IPS DF 19.7 (cell line): ENCODE measurements at regions not wholly inside any gene's neighbourhood (a gene's known extent, or its start where the extent isn't known, plus 50 kb on each side); places are given as distances from the start of the nearest gene placed in this dataset.

Experiments
- DNase-seq: peaks from one replicate; pipeline ENCODE4 v3.0.0-alpha.2; 2013; ENCODE audit warnings: low read depth, low spot score

DNA sequence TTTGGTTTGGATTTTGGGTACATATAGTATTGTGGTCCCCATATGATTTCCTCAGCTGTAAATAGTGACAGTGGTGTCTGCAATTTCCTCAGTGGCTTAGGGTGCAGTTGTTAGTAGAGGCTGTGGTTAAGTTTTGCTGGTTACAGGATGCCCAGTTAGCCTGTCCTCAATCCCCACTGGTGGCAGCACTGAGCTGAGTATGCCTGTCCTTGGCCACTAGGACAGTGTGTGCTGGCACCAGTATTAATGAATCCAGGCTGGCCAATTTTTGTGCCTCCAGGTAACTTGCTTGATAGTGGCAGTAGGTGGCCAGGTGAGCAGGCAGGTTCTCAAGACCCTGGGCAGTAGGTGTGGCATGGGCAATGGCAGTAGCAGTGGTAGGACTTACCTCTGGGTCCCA, 973.1 kb downstream of the TMEM182 start:
- no peak for DNase-seq

DNA sequence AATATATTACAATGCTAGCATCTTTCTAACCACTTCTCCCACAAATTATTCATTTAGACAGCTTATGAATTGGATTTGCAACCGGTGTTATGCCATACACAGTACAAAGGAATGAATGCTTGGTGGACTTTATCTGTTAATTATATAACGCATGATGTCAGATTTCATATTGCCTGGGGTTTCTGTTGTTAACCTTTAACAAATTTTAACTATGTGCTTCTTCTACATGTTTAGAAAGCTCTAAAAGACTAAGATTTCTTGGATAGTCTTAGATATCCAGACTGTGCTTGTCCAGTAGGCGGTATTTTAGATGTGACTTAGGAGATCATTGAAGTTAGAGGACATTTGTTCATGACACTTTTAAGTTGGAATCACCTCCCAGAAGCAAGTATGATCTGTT, 976.3 kb downstream of the TMEM182 start:
- DNase-seq: no peak

DNA sequence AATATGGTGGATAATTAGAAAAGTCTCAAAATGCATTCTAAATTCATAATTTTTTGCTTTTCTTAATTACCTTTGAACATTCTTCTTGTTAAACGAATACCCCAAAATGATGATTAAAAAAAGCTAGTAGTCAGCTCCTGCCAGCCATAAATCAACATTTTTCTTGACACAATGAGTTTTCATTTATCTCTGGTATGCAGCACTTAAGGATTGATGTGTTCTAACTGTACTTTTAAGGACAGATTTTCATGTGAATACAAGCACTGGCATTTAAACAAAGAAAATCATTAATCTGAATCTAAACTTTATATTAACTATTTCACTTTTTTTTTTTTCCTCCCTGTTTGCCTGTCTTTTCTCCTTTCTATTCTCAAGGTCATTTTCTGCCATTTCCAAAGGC, 976.8 kb downstream of the TMEM182 start:
- DNase-seq: no peak

DNA sequence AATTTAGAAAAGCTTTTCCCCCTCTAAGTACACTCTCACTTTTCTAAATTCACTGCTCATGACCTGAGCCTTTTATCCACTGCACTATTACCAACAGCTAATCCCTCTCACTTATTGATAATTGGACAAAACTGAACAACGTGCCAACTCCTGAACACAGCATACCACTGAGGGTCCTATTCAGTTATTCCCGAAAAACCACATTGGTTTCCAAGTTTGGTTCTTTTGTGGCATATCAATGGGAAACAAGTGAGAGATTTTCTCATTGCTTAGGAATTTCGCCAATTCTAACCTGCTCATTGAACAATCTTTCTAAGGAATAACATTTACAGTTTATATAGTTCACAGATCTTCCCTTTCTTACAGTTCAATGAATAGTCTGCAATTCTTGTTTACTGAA, 977.4 kb downstream of the TMEM182 start:
- no peak for DNase-seq

DNA sequence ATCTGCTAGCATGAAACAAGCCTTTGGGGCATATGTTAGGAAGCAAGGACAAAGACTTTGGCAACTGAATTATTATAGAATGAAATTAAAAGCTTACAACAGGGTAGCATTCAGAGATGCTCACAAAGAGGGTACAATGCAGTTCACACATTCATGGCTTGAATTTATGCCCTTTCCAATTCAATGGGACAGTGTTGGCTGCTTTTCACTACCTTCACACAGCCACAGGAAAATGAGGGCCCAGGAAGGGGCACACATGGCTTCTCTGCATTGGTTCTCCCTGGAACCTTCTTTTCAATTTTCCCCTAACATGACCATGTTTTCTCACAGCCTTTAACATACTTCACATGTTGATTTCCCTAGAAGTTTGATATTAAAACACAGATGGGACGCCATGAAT, 978.1 kb downstream of the TMEM182 start:
- no peak for DNase-seq

DNA sequence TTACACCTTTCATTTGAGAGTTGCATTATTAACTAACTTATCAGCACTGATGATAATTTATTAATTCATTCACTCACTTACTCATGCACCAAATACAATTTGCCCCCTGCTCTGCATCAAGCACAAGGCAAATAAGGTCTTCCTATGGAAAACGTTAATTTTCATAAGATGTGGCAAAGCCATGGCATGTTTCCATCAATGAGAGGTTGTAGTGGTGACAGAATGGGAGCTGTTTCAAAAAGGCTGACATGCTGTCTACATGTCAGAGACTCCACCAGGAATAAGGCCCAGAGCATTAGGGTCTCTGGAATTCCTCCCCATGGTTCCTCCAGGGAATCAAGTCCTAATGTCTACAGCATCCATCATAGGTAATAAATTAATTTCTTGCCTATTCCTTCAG, 978.8 kb downstream of the TMEM182 start:
- no peak for DNase-seq

DNA sequence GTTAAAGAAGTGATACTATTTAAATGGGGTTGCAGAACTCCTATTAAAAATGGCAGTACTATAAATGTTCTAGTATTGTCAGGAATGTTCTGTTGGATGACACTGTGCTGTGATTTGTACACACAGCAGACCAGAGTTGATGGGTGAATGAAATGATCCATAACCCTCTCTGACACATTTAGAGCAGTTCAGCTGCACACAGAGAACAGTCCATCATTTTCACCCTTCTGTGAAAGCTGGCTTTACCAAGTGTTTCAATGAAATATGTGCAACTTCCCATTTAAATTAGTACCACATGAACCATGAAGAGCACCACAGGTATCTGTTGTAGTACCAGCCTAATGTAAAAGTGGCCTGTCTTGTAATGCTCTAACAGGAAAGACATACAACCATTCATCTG, 981.4 kb downstream of the TMEM182 start:
- no peak for DNase-seq

DNA sequence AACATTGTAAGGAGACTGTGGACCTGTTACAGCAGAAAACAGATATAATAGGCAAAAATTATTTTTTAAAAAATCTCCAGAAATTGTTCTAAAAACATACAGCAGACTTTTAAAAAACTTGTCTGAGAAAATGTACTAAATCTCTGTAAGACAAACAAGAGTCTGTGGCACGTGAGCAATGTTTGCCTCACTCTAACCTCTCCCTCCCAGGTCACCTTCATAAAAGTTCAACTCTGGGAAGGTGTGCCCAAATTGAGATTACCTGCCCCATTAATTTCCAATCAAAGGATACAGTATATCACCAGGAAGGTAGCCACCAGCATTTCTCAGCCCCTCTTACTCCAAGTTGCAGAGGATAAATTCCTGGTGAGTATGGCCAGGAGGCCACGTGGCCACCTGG, 992.7 kb downstream of the TMEM182 start:
- DNase-seq: no peak

DNA sequence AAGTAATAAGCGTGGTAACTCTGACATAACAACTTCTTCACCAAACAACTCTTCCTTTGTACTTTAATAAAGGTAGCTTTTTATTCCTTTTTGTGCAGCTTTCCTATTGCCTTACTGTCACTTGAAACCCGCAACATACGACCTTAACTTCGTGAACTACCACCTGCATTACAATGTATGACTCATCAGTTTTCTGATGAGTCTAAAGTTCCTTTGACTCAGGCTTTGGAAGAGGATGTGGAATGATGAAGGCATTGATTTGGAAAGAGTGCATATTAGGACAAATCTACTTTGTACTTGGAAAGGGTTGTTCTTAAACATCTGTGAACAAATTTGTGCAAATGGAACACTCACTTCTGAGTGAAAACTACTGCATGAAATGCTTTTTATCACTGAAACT, 1012.1 kb downstream of the TMEM182 start:
- DNase-seq: peak; percentile 3

DNA sequence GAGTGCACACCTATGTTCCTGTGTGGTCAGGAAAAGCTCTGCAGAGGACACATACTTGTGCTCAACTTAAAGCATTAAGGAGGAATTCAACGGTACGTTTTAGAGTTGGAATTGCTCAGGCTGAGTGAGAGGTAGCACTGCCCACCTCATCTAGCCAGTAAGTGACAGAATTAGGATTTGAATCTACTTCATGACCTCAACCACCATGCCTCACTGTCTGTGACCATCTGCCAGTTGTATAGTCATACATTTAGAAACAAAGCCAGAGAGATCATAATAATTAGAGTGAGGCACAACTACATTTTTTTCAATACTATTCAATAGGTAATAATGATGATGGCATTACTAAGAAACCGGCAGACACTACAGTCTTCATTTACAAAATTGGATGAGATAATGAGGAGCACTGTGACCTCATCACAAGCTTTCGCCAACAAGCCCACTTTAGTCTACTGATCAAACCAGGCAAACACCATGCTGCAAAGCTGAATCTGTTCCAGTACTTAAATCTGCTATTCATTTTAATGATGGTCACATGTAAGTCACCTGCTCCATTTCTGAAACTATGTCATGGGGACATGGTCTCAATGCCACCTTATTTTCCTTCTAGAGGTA, 1018.4 kb downstream of the TMEM182 start:
- no peak for DNase-seq

DNA sequence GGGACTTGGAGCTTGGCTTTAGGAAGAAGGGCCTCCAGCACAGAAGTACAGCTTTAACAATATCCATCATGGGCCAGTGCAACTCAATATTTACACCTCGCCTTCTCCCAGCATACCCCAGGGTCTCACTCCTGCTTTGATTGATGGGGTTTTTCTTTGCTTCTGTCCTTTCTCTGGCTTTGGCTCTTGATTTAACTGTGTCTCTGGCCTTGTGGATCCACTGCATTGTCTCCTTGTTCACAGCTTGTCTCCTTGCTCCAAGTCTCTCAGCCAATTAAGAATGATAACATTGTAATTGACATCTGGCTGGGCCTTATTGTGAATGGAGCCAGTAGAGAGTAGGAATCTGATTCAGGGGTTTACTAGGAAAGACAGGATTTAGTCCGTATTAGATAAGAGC, 1019.5 kb downstream of the TMEM182 start:
- DNase-seq: no peak

DNA sequence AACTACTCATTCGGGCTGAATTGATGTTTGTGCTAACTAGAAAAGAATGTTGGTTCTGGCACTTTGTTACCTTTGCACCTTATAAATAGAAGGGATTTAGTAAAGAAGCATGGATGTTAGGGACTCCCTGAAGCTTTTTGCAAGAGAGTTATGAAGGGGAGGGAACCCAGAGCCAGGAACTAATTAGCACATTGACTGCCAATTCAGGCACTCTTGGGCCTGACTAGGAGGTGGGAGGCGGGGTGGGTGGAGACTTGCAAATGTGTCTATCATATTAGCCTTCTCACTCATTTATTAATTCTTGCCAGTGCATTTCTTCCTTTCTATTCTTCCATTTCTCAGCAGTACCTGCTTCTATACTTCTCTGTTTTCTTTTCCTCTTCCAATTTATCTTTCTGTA, 1022.4 kb downstream of the TMEM182 start:
- no peak for DNase-seq

DNA sequence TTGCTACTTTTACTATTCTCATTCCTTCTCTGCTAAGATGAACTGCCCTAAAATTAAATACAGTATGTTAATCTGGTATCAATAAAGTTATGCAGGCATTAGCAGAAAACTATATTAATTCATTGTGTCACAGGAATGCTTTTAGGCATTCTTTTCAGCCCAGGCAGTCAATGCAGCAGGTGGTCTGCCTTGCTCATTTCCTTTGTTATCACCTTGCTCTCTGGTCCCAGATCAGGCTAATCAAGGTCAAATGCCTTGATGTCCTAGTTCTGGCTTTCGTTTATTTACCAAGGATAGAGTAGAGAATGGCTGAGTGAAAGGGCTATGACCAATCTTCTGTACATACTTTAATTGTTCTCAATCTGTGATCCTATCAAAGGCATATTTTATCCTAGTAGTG, 1023.6 kb downstream of the TMEM182 start:
- no peak for DNase-seq

DNA sequence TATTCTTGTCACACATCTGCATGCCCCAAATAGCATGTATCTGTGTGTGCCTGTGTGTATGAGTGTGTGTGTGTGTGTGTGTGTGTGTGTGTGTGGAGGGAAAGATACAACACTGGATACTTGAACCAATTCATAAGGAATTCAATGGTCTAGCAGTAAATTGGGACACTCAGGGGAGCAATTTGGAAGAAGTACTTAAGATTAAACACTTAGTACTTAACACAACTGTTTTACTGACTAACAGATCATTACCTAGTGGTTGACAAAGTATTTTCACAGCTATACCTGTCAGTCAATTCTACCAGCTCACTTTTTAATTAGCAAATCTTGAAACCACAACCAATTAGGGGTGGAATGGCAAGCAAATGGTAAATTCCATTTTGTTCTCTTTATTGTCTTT, 1024.1 kb downstream of the TMEM182 start:
- DNase-seq: no peak

DNA sequence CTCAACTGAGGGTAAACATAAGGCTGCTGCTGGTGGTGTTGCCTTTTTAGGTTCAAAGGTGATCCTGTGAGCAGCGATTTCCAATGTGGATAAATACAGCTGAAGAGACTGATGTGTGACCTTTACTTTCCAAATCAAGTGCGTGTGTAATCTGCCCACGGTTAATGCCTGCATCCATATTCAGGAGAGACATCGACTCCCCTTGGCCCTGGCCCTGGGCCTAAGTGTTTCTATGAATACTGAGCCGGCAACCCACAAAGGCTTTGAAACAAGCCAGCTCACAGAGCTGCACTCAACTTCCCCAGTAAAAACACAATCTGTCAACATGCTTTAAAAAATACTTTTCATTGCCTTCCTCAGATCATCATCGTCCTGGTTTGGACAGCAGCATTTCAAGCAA, 1026.6 kb downstream of the TMEM182 start:
- DNase-seq: no peak

DNA sequence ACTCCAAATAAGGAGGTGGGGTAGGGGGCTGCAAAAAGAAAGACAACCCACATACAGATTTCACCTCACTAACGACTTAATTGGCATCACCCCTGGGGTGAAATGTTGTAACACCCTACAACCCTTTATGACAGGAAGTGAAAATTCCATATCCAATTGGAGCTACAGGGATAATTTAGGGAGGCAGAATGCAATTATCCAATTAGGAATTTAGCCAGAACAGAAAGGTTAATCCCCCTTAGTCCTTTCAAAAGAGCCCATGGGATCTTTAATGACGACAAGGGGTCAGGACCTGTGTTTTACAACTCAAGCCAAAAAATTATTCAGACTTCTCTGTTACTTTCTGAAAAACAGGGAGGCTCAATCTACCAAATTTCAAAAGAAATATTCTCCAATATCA, 1027.1 kb downstream of the TMEM182 start:
- DNase-seq: no peak

DNA sequence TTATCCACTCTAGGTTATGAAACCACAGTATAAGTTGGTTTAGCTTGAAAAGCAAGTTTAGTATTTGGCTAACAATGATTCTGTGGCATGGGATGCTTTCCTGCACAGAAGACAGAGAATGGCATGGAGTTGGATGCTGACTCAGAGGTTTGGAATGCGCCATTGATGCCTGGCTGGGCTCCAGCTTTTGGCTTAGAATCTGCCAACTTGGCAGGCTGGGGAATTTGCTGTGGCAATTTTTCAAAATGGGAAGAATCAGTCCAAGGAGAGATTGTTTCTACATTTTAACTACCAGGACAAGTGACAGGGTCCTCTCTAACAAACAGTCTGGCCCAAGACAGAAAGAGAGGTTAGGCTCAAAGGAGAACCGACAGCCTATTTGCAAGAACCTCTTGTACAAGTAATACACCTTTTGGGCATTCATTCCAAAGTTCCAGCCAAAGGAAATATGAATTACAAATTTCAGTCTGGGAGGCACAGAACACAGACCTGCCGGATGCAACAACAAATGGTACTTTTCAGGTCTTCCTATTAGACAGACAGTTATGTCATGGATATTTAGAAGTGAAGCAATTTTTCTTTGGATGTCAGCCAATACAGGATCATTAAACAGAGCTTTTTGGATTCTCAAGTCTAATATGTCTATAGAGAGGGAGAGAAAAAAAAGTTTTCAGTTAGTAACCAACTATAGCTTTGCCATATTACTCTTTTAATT, 1027.7 kb downstream of the TMEM182 start:
- no peak for DNase-seq

DNA sequence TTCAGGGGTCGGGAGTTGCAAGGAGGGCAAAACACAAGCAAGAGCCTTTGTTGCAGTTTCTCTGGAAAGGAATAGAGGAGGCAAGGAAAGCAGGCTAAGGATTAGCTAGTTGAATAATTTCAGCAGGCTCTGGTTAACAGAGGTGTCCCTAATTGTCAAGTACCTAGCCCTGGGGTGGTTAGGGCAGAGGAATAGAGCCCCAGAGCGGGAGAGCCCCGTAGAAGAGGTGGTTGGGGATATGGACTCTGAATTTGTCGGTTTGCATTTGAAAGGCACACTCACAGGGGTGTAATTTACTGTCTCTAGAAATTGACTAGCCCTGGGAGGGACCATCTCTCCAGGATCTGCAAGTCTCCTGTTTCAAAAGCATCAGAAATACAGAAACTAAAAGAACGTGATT, 1030.2 kb downstream of the TMEM182 start:
- DNase-seq: peak; percentile 85

DNA sequence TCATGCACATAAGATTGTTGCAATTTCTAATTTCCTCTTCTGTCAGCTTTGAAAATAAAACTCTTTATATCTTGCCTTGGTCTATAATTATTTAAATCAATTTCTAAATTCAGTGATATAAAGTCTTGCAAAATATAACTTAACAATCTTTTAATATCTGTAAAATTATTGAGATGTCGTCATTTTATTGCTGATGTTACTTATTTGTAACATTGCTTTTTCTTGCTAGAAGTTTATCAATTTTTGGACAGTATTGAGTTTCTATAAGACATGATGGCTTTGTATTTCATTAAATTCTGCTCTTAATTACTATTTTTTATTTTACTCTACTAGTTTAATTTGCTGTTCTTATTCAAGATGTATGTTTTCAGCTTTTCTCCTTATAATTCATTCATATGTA, 1036.5 kb downstream of the TMEM182 start:
- no peak for DNase-seq

DNA sequence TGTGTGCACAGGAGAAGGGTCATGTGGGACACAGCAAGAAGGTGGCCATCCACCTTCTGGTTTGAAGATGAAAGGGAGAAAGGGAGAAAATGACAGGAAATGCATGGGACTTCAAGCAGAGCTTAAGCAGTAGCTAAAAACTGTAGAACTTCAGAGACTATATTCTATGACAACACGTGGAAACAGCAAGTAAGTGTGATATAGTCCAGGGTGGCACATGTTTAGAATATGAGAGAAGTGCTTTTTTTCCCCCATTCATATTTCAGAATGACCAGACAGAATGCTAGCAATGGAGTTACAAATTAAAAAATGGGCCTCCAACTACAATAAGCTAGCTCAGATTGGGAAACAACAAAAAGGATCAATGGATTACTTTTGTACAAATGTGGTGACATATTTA, 1042.2 kb downstream of the TMEM182 start:
- no peak for DNase-seq

DNA sequence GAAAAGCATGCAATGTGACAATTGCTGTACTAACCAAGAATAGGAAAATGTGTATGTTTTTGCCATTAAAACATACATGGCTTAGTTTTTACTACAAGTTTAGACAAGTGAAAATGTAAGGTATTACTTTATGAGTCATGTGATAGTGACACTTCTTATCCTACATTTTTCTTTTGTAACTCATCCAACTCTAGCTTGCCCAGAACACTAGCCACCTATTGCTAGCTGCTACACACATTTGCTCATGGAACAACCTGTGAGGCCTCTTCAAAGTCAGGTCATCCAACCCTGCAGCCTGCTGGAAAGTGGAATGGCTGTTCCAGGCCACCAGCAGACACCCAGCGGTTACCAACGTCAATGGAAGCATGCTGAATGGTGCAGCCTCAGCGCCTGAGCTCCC, 1043.9 kb downstream of the TMEM182 start:
- no peak for DNase-seq

DNA sequence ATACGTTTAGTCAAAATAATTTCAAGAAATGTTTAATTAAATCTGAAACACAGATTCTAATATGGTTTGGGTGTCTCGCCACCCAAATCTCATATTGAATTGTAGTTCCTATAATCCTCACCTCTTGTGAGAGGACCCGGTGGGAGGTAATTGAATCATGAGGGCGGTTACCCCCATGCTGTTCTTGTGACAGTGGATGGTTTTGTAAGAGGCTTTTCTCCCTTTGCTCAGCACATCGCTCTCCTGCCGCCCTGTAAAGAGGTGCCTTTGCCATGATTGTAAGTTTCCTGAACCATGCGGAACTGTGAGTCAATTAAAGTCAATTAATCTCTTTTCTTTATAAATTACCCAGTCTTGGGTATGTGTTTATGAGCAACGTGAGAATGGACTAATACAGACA, 1045.1 kb upstream of the POU3F3 start:
- DNase-seq: no peak

DNA sequence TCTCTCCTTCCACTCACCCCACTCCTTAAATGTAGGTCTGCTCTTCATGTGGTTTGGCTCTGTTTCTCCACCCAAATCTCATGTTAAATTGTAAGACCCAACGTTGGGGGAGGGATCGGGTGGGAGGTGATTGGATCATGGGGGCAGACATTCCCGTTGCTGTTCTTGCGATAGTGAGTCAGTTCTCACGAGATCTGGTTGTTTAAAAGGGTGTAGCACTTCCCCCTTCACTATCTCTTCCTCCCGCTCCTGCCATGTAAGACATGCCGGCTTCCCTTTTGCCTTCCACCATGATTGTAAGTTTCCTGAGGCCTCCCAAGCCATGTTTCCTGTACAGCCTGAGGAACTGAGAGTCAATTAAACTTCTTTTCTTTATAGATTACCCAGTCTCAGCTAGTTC, 1044.5 kb upstream of the POU3F3 start:
- DNase-seq: no peak

DNA sequence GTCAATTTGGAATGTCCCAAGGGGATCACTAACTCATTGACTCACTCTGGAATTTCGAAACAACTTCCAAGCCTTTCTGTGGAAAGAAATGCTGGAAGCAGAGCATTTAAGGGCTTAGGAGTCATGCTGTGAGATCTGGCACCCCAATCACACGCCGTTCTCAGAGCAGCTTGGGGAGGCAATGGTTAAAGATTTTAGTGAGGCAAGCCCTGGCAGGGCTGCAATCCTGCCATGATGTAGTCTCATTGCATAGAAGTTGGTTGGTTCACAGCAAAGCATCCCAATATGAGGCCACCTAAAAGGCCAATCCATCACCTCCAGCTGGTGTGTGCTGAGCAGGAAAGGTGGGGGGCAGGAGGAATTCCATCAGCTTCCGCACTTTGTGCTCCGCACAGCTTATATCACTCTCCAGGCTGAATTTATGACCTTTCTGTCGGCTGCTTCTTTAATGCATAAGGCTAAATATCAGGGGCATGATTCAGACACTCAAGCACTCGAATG, 1043.9 kb upstream of the POU3F3 start:
- no peak for DNase-seq
